Liver (tissue), 3 donors: ENCODE measurements at regions not wholly inside any gene's neighbourhood (a gene's known extent, or its start where the extent isn't known, plus 50 kb on each side); places are given as distances from the start of the nearest gene placed in this dataset.

ENCODE experiments used
- RXRA ChIP-seq, 2 donors: IDR thresholded peaks; 2 replicates each; pipeline ENCODE4 v1.6.1; 2017 to 2018; ENCODE audit warnings: antibody characterized with exemption in 2 of 2, mild to moderate bottlenecking in 1 of 2
- TF ChIP-seq, protein P1 (sequence below): IDR thresholded peaks from 2 replicates; pipeline ENCODE4 v1.6.1; 2016; ENCODE audit warnings: antibody characterized with exemption
- TF ChIP-seq, protein P2 (sequence below): fragments of 150-350 bp; IDR thresholded peaks from 2 replicates; pipeline ENCODE4 v1.5.1; 2017; ENCODE audit warnings: improper control_type of control experiment, low read depth, low read length; ENCODE audit not compliant: missing input control
- donor health status: healthy.
- donor health status: healthy.

GRCh38 chr7:17557251-17557671 is 258.8 kb downstream of the AHR start:
- TF ChIP-seq, protein P1, sequence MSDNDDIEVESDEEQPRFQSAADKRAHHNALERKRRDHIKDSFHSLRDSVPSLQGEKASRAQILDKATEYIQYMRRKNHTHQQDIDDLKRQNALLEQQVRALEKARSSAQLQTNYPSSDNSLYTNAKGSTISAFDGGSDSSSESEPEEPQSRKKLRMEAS, result no peak
- TF ChIP-seq RXRA (IDR thresholded peaks at IDR 0.05), result no peak
- TF ChIP-seq, protein P2, sequence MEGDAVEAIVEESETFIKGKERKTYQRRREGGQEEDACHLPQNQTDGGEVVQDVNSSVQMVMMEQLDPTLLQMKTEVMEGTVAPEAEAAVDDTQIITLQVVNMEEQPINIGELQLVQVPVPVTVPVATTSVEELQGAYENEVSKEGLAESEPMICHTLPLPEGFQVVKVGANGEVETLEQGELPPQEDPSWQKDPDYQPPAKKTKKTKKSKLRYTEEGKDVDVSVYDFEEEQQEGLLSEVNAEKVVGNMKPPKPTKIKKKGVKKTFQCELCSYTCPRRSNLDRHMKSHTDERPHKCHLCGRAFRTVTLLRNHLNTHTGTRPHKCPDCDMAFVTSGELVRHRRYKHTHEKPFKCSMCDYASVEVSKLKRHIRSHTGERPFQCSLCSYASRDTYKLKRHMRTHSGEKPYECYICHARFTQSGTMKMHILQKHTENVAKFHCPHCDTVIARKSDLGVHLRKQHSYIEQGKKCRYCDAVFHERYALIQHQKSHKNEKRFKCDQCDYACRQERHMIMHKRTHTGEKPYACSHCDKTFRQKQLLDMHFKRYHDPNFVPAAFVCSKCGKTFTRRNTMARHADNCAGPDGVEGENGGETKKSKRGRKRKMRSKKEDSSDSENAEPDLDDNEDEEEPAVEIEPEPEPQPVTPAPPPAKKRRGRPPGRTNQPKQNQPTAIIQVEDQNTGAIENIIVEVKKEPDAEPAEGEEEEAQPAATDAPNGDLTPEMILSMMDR, result no peak
